H1 (cell line): ENCODE measurements at regions not wholly inside any gene's neighbourhood (a gene's known extent, or its start where the extent isn't known, plus 50 kb on each side); places are given as distances from the start of the nearest gene placed in this dataset.

Experiments
- CHD1 ChIP-seq: IDR thresholded peaks from 2 replicates; pipeline ENCODE4 v1.6.1; 2012; ENCODE audit warnings: low read depth, low read length, improper control_type of control experiment
- EP300 ChIP-seq, 2 experiments: IDR thresholded peaks; 1 replicate in 1 of 2; 2 replicates in 1 of 2; pipeline ENCODE4 v1.6.1; 2011 to 2012; ENCODE audit warnings: low read depth in 2 of 2, low read length in 2 of 2, mild to moderate bottlenecking in 2 of 2, borderline replicate concordance in 1 of 2, inconsistent platforms in 1 of 2, moderate library complexity in 1 of 2
- RXRA ChIP-seq: IDR thresholded peaks from 2 replicates; pipeline ENCODE4 v1.6.1; 2011; ENCODE audit warnings: low read depth, mild to moderate bottlenecking, low read length, moderate library complexity; ENCODE audit not compliant: insufficient read depth

DNA sequence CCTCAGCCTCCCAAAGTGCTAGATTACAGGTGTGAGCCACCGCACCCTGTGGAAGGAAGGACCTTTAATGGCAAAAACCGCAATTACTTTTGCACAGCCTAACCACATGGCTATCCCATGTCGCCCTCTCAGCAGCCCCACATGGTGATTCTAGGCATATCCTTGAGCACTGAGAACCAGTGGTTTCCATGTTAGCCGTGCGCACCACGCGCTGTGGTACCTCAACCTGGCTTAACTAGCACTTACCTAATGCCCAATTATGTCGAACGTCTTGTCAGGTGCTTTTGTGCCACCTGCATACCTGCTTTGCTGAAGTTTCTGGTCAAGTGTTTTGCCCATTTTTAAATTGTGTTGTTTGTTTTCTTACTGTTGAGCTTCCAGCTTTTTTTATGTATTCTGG, 697.9 kb downstream of the BRD1 start (continued):
- TF ChIP-seq EP300 (IDR thresholded peaks at IDR 0.05; ENCODE audit: borderline replicate concordance in 1 of 2, low read depth in 2 of 2, low read length in 2 of 2) (no peak), CHD1 (no peak), RXRA (no peak)
